HCT116 (cell line): ENCODE measurements at regions not wholly inside any gene's neighbourhood (a gene's known extent, or its start where the extent isn't known, plus 50 kb on each side); places are given as distances from the start of the nearest gene placed in this dataset.

Experiments used
- ATAC-seq: fragments of 200-7000 bp; cut with Tn5 transposase; 2 replicates; pipeline ENCODE4 v1.9.1; 2020; ENCODE audit warnings: mild to moderate bottlenecking, moderate library complexity
- BruUV-seq: library from RNA; stranded (reverse); fragments of 400-500 nt; replicated peaks from 2 replicates; lab custom pipeline; 2021; lab: Mats Ljungman, UMichigan
- CTCF ChIA-PET: fragments of 300-600 bp; sonication (Branson Sonifier 250); formaldehyde crosslinking; loops from one replicate; lab custom pipeline; 2021; ENCODE audit warnings: antibody characterized with exemption; lab: Charles Lee
- POLR2A ChIA-PET: fragments of 300-600, 350-600 bp; sonication (Branson Sonifier 250); formaldehyde crosslinking; loops from one replicate; lab custom pipeline; 2021; ENCODE audit warnings: antibody characterized with exemption; lab: Charles Lee
- RAD21 ChIA-PET, 2 experiments: fragments of 300-600 bp; sonication (Branson Sonifier 250); formaldehyde crosslinking; loops; one replicate each; lab custom pipeline; 2023; ENCODE audit warnings: low total read pairs in 2 of 2; ENCODE audit not compliant: uncharacterized antibody in 2 of 2, unreplicated experiment in 2 of 2, low non-redundant PET in 1 of 2; lab: Charles Lee
- DNase-seq: peaks from one replicate; pipeline ENCODE4 v3.0.0-alpha.2; 2010; ENCODE audit warnings: low read depth, low spot score
- H2AFZ ChIP-seq: fragments of 200-600 bp; shearing (Covaris generic), sonication (generic); 2 replicates; pipeline ENCODE4 v1.6.1; 2017; ENCODE audit warnings: low read depth, mixed run types, mixed read lengths, antibody characterized with exemption, low read length; ENCODE audit not compliant: poor library complexity, severe bottlenecking
- H3K27ac ChIP-seq: 2 replicates; pipeline ENCODE4 v1.5.1; 2012; ENCODE audit warnings: low read depth, low read length
- H3K27me3 ChIP-seq: fragments of 200-600 bp; sonication (generic); 2 replicates; pipeline ENCODE4 v1.6.1; 2016; ENCODE audit warnings: mixed run types, low read length, mixed read lengths; ENCODE audit not compliant: insufficient read depth
- H3K36me3 ChIP-seq, 2 experiments: fragments of 200-500 bp in 1 of 2; fragments of 200-600 bp in 1 of 2; sonication (Bioruptor generic) in 1 of 2; sonication (generic) in 1 of 2; 2 replicates each; pipeline versions ENCODE4 v1.5.1 to v1.6.1; 2014 to 2016; ENCODE audit warnings: low read length in 2 of 2, inconsistent platforms in 1 of 2, mixed read lengths in 1 of 2, mixed run types in 1 of 2; ENCODE audit not compliant: insufficient read depth in 2 of 2, control insufficient read depth in 1 of 2
- H3K4me1 ChIP-seq, 2 experiments: fragments of 200-600 bp in 1 of 2; sonication (generic) in 1 of 2; 2 replicates each; pipeline versions ENCODE4 v1.5.1 to v1.6.1; 2012 to 2017; ENCODE audit warnings: low read length in 2 of 2, inconsistent platforms in 1 of 2, mild to moderate bottlenecking in 1 of 2, mixed read lengths in 1 of 2, mixed run types in 1 of 2, moderate library complexity in 1 of 2; ENCODE audit not compliant: insufficient read depth in 2 of 2, control insufficient read depth in 1 of 2
- H3K4me2 ChIP-seq: fragments of 200-600 bp; sonication (generic); 2 replicates; pipeline ENCODE4 v1.6.1; 2017; ENCODE audit warnings: mixed run types, low read length, mixed read lengths
- H3K4me3 ChIP-seq, 2 experiments: fragments of 200-600 bp in 1 of 2; sonication (generic) in 1 of 2; replicated peaks in 1 of 2; 2 replicates each; pipeline ENCODE4 v1.5.1; 2011 to 2016; ENCODE audit warnings: low read length in 2 of 2, control low read depth in 1 of 2, low read depth in 1 of 2, mild to moderate bottlenecking in 1 of 2, mixed read lengths in 1 of 2, mixed run types in 1 of 2
- H3K79me2 ChIP-seq: fragments of 200-600 bp; sonication (generic); 2 replicates; pipeline ENCODE4 v1.6.1; 2017; ENCODE audit warnings: mild to moderate bottlenecking, mixed run types, low read length, moderate library complexity, mixed read lengths; ENCODE audit not compliant: insufficient read depth
- H3K9ac ChIP-seq: fragments of 200-600 bp; sonication (generic); 2 replicates; pipeline ENCODE4 v1.6.1; 2016; ENCODE audit warnings: low read length, mixed read lengths
- H3K9me2 ChIP-seq: fragments of 200-600 bp; sonication (generic), shearing (Covaris generic); 2 replicates; pipeline ENCODE4 v1.6.1; 2017; ENCODE audit warnings: mixed run types, mild to moderate bottlenecking, moderate library complexity; ENCODE audit not compliant: insufficient read depth
- H3K9me3 ChIP-seq, 2 experiments: fragments of 200-500 bp in 1 of 2; fragments of 200-600 bp in 1 of 2; sonication (Bioruptor generic) in 1 of 2; sonication (generic) in 1 of 2; 2 replicates each; pipeline ENCODE4 v1.6.1; 2014 to 2017; ENCODE audit warnings: low read length in 2 of 2, mixed read lengths in 2 of 2, inconsistent platforms in 1 of 2, low read depth in 1 of 2, mild to moderate bottlenecking in 1 of 2, mixed run types in 1 of 2, moderate library complexity in 1 of 2; ENCODE audit not compliant: control insufficient read depth in 1 of 2, insufficient read depth in 1 of 2
- H4K20me1 ChIP-seq: fragments of 200-600 bp; sonication (generic), shearing (Covaris generic); 2 replicates; pipeline ENCODE4 v1.6.1; 2017; ENCODE audit warnings: mixed run types, mild to moderate bottlenecking, moderate library complexity; ENCODE audit not compliant: insufficient read depth
- CBX3 ChIP-seq: IDR thresholded peaks from 2 replicates; pipeline ENCODE4 v1.6.1; 2012; ENCODE audit warnings: low read depth
- EGR1 ChIP-seq: IDR thresholded peaks from 2 replicates; pipeline ENCODE4 v1.6.1; 2012; ENCODE audit warnings: low read depth
- ELF1 ChIP-seq: IDR thresholded peaks from 2 replicates; pipeline ENCODE4 v1.6.1; 2012; ENCODE audit warnings: low read depth, borderline replicate concordance
- EZH2phosphoT487 ChIP-seq: fragments of 200-600 bp; IDR thresholded peaks from 2 replicates; pipeline ENCODE4 v1.6.1; 2018; ENCODE audit warnings: antibody characterized with exemption, borderline replicate concordance
- JUND ChIP-seq: IDR thresholded peaks from 2 replicates; pipeline ENCODE4 v1.6.1; 2012
- POLR2AphosphoS5 ChIP-seq: IDR thresholded peaks from 2 replicates; pipeline ENCODE4 v1.6.1; 2011; ENCODE audit warnings: mild to moderate bottlenecking, low read depth, low read length, moderate library complexity
- RAD21 ChIP-seq: IDR thresholded peaks from 2 replicates; pipeline ENCODE4 v1.6.1; 2012; ENCODE audit warnings: low read depth, mild to moderate bottlenecking
- SRF ChIP-seq: IDR thresholded peaks from 2 replicates; pipeline ENCODE4 v1.6.1; 2012; ENCODE audit warnings: low read depth
- TCF7L2 ChIP-seq: IDR thresholded peaks from 2 replicates; pipeline ENCODE4 v1.7.0; 2011; ENCODE audit warnings: borderline replicate concordance, inconsistent platforms; ENCODE audit not compliant: insufficient read depth, insufficient read length; ENCODE audit errors: extremely low read depth
- ZFX ChIP-seq: fragments of 450-650 bp; IDR thresholded peaks from 2 replicates; pipeline ENCODE4 v1.6.1; 2017
- ZNF274 ChIP-seq: fragments of 200-500 bp; sonication (Bioruptor generic); IDR thresholded peaks from 2 replicates; pipeline ENCODE4 v1.6.1; 2014; ENCODE audit warnings: mild to moderate bottlenecking, low read depth, low read length, inconsistent platforms
- intact Hi-C: fragments of 100-400 bp; cut with micrococcal nuclease; formaldehyde crosslinking; loops from 2 replicates; pipeline ENCODE4 v1.10.0; 2022
- TF ChIP-seq, protein P1 (sequence below): IDR thresholded peaks from 2 replicates; pipeline ENCODE4 v1.6.1; 2012; ENCODE audit warnings: low read depth

DNA sequence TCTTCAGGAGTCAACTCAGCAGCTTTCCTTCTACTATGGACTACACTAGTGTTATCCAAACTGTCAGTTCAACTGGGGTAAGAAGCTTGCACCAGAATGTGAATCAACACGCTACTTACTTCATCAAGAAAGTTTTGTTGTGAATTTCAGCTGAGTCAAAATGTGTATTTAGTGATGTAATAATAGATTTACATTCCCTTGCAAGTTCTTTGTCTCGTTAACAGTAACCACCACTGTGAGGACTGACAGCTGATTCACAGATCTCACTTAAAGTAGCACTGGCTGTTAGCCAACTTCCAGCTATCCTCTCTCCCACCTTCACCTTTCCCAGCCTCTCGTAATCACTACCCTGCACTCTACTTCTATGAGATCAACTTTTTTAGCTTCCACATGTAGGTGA, 445.3 kb downstream of the NTRK2 start:
- DNase-seq (no peak), ATAC-seq (no peak)
- no peaks in the 10 kb centered on the region for H3K9me3 ChIP-seq
- no peaks in the 10 kb centered on the region for H3K4me1 ChIP-seq
- RAD21 ChIA-PET = no interaction called here
- POLR2A ChIA-PET = no interaction called here
- H4K20me1 ChIP-seq = no peaks in the 10 kb centered on the region
- intact Hi-C loops = loop anchor here (10.0 kb wide), 1 partner anchor 140 kb away; no protein-coding TSS in a partner anchor
- H3K36me3 ChIP-seq = no peaks in the 10 kb centered on the region
- no peak overlapping the region for H3K4me3 ChIP-seq
- H3K4me2 ChIP-seq = no peak overlapping the region
- H2AFZ ChIP-seq = no peak overlapping the region
- H3K27me3 ChIP-seq = peaks cover 18% of the 10 kb centered on the region; the same call in 1 of the 2 replicates
- H3K9me2 ChIP-seq = no peaks in the 10 kb centered on the region
- H3K9ac ChIP-seq = no peak overlapping the region
- no peak overlapping the region for H3K27ac ChIP-seq
- BruUV-seq = no TSS peak
- no peaks in the 10 kb centered on the region for H3K79me2 ChIP-seq
- CTCF ChIA-PET = no interaction called here
- TF ChIP-seq ZFX (no peak), ZNF274 (no peak), RAD21 (no peak), SRF (no peak), TCF7L2 (no peak), CBX3 (no peak), EZH2phosphoT487 (no peak), POLR2AphosphoS5 (no peak), ELF1 (no peak), EGR1 (no peak), JUND (no peak)
- TF ChIP-seq, protein P1, sequence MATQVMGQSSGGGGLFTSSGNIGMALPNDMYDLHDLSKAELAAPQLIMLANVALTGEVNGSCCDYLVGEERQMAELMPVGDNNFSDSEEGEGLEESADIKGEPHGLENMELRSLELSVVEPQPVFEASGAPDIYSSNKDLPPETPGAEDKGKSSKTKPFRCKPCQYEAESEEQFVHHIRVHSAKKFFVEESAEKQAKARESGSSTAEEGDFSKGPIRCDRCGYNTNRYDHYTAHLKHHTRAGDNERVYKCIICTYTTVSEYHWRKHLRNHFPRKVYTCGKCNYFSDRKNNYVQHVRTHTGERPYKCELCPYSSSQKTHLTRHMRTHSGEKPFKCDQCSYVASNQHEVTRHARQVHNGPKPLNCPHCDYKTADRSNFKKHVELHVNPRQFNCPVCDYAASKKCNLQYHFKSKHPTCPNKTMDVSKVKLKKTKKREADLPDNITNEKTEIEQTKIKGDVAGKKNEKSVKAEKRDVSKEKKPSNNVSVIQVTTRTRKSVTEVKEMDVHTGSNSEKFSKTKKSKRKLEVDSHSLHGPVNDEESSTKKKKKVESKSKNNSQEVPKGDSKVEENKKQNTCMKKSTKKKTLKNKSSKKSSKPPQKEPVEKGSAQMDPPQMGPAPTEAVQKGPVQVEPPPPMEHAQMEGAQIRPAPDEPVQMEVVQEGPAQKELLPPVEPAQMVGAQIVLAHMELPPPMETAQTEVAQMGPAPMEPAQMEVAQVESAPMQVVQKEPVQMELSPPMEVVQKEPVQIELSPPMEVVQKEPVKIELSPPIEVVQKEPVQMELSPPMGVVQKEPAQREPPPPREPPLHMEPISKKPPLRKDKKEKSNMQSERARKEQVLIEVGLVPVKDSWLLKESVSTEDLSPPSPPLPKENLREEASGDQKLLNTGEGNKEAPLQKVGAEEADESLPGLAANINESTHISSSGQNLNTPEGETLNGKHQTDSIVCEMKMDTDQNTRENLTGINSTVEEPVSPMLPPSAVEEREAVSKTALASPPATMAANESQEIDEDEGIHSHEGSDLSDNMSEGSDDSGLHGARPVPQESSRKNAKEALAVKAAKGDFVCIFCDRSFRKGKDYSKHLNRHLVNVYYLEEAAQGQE = no peak
